Suppressor macrophage treated with lipopolysaccharide for 1 hour (primary cell): ENCODE measurements at regions not wholly inside any gene's neighbourhood (a gene's known extent, or its start where the extent isn't known, plus 50 kb on each side); places are given as distances from the start of the nearest gene placed in this dataset.

ENCODE experiments used
- DNase-seq, 3 donors: peaks; one replicate each; pipeline ENCODE4 v3.0.0-alpha.2; 2020 to 2022

DNA sequence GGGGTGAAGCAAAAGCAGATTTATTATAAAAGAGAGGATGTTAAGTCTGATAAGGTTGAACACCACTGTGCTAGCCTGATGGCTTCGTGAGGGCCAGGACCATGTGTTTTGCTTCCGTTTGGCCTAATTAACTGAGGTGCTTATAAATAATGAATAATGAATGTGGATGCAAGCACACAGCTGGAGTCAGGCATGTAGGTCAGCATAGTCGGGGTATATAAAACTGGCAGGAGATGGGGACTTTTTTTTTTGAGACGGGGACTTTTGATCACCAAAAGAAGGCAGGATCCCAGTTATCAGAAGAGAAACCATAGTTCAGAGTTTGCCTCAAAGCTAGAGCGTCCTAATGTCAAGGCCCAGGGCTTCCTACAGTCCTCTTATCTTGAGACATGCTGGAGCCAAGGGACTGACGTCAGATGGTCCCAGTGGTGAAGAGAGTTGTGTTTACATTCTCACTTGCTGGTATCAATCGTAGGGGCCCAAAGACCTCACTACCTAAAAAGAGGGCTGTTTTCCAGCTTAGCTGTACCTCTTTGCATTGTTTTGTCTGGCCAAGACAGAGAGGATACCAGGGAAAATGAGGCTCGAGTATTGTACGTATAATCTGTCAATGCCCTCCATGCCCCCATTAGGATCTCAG is 50.4 kb downstream of the RTL9 start:
- DNase-seq, result no peak

DNA sequence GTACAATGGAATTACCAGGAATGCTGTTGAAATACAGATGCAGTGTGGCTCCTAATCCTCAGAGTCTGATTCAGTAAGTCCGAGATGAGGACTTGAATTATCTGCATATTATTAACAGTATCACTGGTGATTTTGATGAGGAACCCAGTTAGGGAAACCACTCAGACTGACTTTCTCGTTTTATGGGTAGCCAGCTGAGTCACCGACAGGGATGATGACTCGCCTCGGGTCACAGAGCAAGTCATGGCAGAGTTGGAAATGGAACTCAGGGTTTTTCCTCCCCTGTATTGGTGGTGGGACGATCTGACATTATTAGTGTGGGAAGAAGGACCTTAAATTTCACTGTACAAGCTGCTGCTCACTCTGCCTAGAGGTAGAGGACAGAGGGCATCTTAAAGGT is 51.3 kb downstream of the RTL9 start:
- DNase-seq, result peak; percentile 74 to 87 (median 80)

DNA sequence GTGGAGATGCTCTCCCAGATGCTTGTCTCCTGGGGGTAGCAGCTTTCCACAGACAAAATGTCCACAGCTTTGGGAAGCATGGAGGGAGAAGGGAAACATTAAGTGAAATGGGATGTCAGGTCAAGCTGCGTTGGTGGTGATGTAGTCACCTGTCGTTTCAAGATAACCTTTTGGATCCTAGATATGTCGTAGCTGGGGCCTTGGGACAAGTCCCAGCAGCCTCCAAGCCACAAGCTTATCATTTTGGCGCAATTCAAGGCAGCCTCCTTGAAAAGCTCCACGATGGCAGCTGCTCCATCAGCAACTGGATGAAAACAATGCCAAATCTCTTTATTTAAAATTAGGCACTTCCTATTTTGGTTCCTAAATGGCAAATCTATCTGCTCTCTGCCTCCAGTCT is 52.0 kb downstream of the RTL9 start:
- no peak for DNase-seq

DNA sequence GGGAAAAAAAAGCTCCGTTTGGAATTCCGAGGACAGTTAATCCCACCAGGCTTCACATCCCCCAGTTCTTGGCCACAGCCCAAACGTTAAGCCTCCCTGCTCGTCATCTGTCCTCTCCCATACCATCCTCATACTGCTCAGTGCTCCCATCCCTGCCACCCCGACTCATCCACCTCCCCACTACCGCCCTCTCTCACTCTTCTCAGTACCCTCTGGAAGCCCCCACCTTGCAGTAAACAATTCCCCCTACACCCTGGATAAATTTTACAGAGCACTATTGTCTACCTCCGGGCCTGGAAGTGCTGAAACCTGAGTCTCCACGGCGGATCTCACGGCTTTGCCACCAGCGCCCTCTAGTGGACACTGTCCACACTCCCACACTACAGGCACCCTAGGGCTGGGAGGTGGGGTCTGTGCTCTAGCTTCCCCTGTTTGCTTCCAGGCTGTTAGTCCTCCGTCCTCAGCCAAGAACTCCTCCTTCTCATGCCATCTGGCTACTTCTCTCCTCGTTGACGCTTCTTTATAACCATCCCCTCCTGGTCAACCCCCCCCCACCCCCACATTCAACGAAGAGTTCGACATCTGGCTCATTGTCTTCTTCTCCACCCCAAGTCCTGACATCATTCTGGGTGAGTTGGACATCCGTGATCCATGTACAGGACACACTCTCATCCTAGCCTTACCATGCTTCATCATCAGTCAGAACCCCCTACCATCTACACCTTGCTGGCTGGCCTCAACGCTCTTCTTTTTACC is 54.5 kb downstream of the RTL9 start:
- peak; percentile 67 to 82 (median 76) for DNase-seq

DNA sequence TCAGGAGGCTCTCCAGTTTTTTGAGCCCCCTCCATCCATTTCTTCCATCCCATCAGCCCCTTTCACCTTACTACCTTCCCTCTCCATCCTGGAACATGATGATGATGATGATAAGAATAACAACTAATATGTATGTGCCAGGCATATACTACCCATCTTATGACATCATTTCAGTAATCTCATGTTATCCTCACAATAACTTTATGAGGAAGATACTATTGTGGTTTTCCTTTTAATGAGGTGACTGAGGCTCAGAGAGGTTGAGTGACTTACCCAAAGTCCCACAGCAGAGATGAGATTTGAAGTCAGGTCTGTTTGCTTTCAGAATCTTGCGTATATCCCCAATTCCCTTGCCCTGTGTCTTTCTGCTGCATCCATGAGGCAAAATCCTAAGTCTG is 55.1 kb downstream of the RTL9 start:
- DNase-seq, result no peak

DNA sequence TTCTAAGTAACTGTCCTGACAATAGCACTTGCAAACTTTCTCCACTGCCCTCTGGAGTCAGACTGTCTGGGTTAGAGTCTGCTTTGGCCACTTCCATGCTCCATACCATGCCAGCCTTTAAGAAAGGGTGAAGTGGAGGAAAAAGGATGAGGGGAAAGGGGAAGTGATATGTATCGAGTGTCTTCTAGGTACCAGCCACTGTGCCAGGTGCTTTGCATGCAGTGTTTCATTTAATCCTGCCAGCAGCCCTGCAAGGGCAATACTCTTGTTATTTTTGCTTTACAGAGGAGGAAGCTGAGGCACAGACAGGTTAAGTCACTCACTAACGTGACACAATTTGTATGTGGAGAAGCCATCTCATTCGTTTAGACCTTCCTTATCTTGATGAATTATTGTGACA is 55.6 kb downstream of the RTL9 start:
- no peak for DNase-seq

DNA sequence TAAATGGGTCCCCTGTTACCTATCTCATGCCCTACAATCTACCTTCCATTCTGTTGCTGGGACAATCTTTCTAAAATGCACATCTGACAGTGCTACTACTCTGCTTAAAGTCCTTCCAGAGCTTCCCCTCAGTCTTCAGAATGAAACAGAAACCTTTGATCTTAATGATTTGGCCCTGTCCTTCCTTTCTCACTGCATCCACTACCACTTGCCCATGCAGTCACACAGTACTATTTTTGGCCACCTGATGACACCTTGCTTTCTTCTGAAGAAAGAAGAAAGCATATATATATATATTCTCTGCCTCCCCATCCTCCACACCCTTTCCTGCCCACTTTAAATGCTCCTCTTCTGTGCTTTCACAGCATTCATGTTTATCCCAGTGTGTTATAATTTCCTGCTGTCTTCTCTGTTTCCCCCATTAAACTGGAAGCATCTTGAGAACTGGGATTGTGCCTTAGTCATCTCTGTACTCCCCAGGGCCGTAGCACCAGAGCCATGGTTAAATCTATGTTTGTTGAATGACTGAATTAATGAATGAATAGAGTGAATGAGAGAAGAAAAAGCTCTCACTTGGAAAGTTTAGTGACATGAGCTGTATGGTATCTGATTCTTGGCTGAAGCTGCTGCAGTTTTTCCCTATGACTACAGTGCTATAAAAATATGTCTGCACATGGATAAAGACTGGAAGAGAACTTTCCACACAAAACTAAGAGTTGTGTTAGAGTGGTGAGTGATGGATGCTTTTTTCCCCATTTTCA is 56.2 kb downstream of the RTL9 start:
- DNase-seq, result no peak

DNA sequence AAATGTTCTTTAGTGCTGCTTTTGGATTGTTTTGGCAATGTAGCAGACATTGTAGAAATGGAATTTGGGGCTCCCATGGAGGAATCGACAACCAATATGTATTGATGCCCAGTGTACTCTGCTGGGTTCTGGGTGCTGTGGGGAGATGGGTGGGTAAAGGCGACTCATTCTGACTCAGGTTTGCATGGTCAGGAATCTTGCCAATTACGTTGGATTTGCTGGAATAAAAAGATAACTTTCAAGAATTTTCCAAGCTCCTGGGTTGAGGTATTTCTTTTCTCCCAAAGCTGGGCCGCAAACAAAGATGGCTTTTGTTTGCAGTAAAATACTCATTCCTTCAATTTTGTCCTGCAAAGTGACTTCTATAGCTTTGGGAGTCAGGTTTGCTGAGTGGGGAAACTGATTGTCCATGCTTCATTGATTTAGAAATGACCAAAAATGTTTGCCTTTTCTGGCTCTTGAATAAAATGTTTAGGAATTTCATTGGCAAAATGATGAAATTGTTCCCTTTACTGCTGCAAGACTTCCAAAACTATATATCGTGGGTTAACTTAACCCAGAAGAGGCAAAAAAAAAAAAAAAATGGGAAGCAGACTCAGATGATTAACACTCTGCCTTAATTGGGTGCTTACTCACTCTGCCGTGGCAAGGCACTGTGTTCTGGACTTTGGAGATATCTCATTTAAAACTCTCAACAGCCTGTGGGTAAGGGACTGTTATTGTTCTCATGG is 57.0 kb downstream of the RTL9 start:
- DNase-seq, result peak in 2 of 3 donors; percentile 11 to 24

DNA sequence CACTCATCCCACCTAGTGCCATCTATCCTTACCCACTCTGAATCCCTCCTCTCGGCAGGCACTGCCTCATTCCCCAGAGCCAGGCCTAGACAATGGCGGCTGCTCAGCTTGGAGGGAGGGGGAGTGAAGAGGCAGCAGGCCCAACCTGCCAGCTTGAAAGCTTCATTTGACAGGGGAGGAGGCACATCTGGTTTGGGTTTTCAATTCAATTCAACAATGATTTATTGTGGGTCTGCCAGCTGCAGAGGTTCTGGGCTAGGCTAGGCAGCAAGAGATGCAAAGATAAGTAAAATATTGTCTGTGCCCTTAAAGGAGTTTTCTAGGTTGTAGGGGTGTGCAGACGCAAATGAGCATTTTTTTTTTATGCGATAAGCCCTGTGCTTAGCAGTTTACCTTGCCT is 58.5 kb downstream of the RTL9 start:
- DNase-seq, result no peak

DNA sequence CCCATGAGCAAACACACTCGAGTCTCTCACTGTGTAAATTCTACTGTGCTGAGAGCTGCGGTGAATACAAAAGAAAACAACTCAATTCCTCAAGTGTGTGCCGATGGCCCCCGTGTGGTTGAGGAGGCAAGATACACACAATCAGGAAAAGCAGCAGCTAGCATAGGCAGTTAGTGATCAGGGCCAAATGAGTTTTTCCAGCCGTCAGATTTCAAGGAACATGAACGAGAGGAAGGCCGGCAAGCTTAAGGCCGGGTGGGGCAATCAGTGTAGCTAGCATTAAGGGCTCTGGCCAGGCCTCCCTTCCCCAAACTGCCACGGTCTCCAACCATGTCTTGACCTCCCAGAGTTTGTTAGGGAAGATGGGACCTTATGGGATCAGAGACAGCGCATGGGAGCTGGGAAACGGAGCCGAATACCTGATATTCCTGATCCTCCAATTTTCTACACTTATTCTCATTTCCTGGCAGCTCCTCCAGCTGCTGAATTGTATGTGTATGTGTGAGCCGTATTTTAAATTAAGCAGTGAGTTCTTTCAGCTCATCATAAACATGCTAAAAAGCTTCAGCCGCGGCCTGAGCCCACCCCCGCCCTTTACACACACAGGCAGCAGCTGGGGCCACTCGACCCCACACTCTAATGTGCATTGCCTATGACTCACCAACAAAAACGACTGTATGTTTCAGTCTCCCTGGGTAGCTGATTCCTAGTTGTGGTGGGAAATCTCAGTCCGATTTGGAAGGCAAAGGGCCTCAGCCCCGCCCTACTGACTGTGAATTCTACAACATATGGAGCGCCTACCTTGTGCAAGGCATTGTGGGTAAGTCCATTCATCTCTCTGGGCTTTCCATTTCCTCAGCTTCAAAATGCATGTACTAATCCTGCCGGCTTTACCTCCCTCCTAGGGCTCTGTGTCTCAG is 59.9 kb downstream of the RTL9 start:
- peak in 1 of 3 donors; percentile 7 for DNase-seq

DNA sequence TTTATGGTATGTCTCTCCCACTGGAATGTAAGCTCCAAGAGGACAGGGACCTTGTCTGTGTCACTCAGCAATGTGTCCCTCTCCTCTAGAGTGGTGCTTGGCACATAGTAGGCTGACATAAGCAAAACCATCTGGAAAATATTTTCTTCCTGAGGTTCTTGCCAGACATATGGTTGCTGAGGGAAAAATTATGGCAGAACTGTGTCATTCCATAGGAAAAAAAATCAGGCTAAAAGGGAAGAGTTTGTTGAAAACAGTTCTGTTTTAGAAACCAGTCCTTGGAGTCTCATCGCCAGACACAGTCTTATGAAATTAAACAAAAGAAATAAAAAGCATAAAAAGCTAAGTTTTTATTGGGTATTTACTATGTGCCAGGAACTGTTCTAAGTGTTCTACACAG is 60.9 kb downstream of the RTL9 start:
- no peak for DNase-seq

DNA sequence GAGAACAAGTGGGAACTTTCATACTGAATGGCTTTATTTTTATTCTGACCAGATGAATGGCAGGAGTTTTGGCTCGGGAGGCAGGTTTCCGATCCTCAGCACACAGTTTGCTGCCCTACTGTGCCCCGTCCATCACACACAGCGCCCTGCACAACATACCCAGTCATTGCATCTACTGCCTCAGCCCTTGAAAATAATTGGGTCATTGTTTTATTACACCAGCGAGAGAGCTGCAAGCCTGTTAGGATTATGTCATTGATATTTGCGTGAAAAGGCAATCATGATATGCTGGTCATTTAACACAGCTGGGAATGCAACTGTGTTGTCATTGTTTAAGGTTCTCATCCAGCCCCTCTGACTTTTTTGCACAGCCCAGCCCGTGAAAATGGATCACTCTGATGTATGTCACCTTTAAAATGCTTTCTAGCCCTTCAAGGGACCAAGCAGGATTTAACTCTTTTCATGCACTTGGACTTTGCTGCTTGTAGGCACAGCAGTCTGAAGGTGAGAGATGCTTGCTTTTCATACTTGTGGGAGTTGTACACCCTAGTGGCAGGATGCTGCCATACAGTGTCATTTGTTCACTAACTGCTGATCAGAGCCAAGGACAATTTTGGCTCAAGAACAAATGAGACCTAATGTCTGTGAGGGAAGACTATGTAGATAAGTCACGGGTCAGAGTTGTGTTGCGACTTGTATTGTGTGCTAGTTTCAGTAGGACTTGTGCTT is 62.3 kb downstream of the RTL9 start:
- no peak for DNase-seq

DNA sequence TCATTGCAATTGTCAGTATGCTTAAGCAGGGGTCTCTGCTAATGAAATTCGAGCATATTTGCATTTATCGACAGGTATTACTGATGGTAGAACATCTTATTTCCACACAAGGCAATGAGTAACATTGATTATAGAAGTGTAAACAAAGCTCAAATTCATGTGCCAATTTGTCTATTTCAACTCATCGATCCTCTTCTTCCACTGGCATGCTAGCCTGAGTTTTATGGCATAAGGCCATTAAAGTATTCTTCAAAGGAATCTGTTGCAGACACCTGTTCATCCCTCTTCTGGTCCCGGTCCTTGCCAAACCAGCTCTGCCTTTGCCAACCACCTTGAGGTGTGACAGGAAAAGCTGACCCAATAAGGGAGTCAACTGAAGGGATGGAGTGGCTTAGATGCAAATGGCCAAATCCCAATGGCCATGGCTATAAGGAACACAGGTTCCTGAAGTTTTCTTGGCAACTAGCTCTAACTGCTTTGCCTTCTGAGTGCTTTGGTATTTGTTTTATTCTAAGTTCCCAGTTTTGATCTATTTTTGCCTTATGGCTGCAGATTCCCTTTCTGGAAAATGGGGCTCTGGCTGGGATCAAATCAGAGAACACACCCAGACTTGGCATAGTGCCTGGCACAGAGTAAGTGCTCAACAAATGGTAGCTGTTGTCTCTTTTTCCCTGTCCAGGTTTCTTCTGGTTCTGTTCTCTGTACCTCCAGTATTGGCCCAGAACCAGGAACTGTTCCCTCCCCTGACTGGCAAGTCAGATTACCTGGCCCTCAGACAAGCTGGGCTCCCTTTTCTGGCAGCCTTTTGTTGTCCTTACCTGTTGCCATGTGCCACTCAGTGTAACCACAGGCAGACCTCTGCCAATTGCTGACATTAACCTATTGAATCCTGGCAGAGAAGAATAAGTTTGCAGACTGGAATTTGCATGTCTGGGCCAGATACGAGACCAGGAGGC is 63.1 kb downstream of the RTL9 start:
- no peak for DNase-seq

DNA sequence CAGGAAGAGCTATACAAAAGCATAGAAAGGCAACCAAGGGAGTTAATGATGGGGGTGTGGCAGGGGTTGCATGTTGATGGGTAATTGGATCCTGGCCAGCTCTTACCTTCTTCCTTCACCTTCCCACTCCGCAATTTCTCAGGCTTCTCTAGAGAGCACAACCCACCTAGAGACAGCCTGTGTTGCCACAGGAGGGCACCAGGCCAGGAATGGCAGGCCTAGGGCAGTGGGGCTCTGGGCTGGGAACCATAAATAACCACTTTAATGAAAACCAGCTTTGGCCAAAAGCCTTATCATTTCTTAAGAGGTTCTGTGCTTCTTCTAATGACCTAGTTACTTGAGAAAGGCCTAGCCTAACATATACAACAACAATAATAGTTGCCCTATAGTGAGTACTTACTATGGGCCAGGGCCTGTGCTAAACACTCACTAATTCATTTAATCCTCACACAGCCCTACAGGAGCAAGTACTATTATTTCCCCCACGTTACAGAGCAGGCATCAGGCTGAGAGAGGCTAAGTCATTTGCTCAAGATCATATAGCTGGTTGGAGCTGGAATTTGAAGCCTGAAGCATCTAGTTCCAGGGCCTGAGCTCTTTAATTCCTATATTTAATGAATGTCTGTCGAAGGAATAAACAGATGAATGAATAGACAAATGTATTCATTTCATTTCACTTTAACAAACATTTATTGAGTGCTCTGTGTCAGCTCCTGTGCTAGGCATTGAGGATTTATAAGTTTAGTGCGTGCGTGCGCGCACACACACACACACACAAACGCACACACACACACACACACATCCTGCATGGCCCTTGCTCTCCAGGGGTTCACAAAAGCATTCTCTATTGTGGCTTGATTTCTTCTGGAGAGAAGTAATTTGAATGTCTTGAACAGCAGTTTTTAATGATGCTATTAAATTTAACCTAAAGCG is 66.8 kb downstream of the RTL9 start:
- no peak for DNase-seq

DNA sequence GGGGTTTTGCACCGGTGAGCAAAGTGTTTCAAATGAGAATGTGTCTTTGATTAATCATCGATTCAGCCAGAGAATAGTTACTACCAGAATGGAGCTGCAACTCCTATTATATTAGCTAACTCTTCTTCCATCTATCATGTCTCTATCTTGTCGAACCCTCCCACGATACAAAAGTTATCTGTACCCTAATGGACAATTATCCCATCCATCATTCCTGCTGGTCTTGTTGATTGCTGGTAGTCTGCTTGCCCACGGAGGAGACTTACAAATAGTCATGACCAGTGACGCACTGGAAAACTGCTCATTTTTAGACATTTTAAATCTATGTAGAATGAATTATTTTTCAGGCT is 67.5 kb downstream of the RTL9 start:
- DNase-seq, result no peak

DNA sequence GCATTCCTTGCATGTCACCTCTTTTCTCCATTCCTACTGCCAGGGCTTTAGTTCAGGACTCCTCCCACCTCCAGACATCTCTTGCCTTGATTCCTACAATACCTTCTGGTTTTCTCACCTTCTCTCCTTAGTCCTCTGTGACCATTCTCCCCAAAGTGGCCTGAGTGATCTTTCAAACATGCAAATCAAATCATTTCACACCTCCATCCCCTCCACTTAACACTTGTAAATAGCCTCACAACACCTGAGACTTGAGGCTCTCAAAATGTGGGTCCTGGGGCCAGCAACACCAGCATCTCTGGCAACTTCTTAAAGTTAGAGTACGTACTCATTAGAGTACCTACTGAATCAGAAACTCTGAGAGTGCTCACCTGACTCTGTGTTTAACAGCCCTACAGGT is 68.4 kb downstream of the RTL9 start:
- no peak for DNase-seq

DNA sequence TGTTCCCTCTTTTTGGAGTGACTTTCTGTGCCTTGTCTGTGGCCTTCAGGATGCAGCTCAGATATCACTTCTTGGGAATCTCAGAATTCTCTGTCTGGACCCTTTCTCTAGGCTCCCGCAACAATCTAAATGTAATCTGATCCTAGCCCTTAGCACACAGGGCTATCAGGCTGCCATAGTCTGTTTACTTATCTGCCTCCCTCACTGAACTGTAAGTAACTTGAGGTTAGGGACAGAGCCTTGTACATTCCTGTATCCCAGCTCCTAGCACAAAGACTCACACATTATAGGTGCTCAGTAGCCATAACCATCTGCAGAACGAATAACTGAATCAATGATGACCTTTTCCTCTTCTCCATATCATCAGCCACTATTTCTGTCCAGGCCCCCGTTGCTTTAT is 69.5 kb downstream of the RTL9 start:
- no peak for DNase-seq

DNA sequence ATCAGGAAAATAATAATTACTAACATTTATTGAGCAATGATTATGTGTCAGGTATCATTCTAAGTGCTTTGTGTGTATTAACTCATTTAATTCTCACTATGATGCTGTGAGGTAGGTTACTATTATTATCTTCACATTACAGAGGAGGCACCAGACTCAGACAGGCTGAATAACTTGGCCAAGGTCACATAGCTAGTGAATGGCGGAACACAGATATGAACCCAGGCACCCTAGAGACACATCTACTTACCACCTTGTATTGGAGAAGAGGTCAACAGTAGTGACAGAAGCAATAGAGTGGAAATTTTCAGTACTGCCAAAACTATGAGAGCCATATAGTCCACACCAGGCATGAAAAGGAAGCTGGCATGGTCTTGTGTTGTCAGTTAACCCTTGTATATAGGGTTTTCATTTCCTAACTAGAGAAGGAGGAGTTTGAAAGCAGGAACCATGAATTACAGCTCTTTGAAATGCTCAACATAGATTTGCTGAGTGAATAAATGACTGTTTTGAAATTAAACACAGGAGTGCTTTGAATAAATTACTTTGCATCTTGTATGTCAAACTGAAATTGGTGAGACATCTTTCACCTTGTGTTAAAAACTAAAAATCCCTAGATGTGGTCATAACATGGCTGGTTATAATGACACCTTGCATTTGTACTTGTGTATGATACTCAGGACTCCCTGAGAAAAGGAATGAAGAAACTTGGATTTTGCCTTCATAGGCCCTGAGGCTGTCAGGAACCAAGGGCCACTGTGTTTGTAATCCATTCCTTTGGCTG is 71.8 kb downstream of the RTL9 start:
- no peak for DNase-seq
